A549 (cell line): ENCODE measurements at regions not wholly inside any gene's neighbourhood (a gene's known extent, or its start where the extent isn't known, plus 50 kb on each side); places are given as distances from the start of the nearest gene placed in this dataset.

Experiments used
- CHD2 ChIP-seq: fragments of 150-350 bp; IDR thresholded peaks from 2 replicates; pipeline ENCODE4 v1.6.1; 2014; ENCODE audit warnings: low read length; ENCODE audit not compliant: partially characterized antibody
- CHD4 ChIP-seq: fragments of 200-600 bp; sonication (generic); IDR thresholded peaks from 2 replicates; pipeline ENCODE4 v1.6.1; 2016; ENCODE audit warnings: antibody characterized with exemption, mild to moderate bottlenecking, borderline replicate concordance
- CTCF ChIP-seq: fragments of >200 bp; sonication (Bioruptor Twin); formaldehyde crosslinking; IDR thresholded peaks from 3 replicates; pipeline ENCODE4 v1.5.1; 2016
- EP300 ChIP-seq, 2 experiments: fragments of >200 bp; sonication (Bioruptor Twin); formaldehyde crosslinking; IDR thresholded peaks; 2 replicates in 1 of 2; 3 replicates in 1 of 2; pipeline ENCODE4 v1.6.1; 2016 to 2017
- POLR2A ChIP-seq: IDR thresholded peaks from 2 replicates; pipeline ENCODE4 v1.6.1; 2012; ENCODE audit warnings: mild to moderate bottlenecking, low read length
- RAD21 ChIP-seq, 2 experiments: fragments of >200 bp in 1 of 2; sonication (Bioruptor Twin) in 1 of 2; formaldehyde crosslinking in 1 of 2; IDR thresholded peaks in 1 of 2; conservative IDR thresholded peaks in 1 of 2; 2 replicates in 1 of 2; 3 replicates in 1 of 2; pipeline ENCODE4 v1.6.1; 2012 to 2018; ENCODE audit warnings: inconsistent platforms in 1 of 2
- SMC3 ChIP-seq: fragments of >200 bp; sonication (Bioruptor Twin); formaldehyde crosslinking; IDR thresholded peaks from 3 replicates; pipeline ENCODE4 v1.6.1; 2018; ENCODE audit warnings: inconsistent platforms

DNA sequence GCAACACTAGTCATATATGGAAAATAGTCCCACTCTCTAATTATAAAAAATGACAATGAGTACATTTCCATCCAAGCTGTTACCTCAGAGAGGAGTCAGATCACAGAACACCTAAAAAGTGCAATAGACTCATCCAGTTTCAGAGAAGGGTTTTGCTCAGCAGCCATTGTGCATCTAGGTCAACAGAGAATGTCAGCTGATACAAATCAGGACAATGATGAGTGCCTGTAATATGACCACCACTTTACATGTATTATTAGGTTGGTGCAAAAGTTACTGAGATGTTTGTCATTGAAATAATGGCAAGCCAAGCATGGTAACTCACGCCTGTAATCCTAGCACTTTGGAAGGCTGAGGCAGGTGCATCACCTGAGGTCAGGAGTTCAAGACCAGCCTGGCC is 164.1 kb upstream of the TTC29 start:
- TF ChIP-seq EP300 (IDR thresholded peaks at IDR 0.05) (no peak), CTCF (no peak), RAD21 (conservative IDR thresholded peaks at IDR 0.05 in 1 of 2, IDR thresholded peaks at IDR 0.05 in 1 of 2) (no peak), POLR2A (no peak), CHD2 (no peak), CHD4 (no peak), SMC3 (no peak)
